ENCODE measurements at regions not wholly inside any gene's neighbourhood (a gene's known extent, or its start where the extent isn't known, plus 50 kb on each side); places are given as distances from the start of the nearest gene placed in this dataset.
"Not testable (repeated sequence)": the region's sequence is repeated elsewhere in the genome, so short reads cannot be mapped to it uniquely, and the experiment has no call there.

DNA sequence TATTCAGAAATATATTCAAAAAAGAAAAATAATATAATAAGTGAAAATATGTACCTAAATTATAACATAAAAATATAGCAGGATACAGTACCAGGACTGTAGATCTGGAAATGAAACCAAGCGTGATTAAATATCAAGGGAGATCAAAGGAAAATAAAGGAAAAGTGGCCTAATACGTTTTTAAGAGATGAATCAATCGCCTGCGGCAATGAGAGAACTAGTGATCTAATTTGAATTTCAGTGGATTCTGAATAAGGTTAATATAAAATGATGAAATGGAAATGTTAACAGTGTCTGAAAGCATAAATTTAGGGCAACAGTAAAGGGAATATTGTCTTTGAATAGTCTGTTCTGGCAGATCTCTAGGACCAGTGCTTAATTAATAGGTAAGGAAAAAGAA, 1761.9 kb upstream of the ACO1 start:
- intact Hi-C loops (cut with micrococcal nuclease) = no loop called here
- DNase-seq = no peak
- ChIA-PET CTCF (no interaction called here), POLR2A (no interaction called here)
- Mint-ChIP-seq H3K27ac (no peak overlapping the region), H3K4me3 (no peak overlapping the region), H3K4me1 (ENCODE audit: low read depth) (no peaks in the 10 kb centered on the region), H3K9me3 (peaks cover 1% of the 10 kb centered on the region), H3K27me3 (no peaks in the 10 kb centered on the region), H3K36me3 (ENCODE audit: low read depth) (no peaks in the 10 kb centered on the region)
- TF ChIP-seq, protein P1, sequence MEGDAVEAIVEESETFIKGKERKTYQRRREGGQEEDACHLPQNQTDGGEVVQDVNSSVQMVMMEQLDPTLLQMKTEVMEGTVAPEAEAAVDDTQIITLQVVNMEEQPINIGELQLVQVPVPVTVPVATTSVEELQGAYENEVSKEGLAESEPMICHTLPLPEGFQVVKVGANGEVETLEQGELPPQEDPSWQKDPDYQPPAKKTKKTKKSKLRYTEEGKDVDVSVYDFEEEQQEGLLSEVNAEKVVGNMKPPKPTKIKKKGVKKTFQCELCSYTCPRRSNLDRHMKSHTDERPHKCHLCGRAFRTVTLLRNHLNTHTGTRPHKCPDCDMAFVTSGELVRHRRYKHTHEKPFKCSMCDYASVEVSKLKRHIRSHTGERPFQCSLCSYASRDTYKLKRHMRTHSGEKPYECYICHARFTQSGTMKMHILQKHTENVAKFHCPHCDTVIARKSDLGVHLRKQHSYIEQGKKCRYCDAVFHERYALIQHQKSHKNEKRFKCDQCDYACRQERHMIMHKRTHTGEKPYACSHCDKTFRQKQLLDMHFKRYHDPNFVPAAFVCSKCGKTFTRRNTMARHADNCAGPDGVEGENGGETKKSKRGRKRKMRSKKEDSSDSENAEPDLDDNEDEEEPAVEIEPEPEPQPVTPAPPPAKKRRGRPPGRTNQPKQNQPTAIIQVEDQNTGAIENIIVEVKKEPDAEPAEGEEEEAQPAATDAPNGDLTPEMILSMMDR (IDR thresholded peaks at IDR 0.05) = no peak
- no peak for ATAC-seq

DNA sequence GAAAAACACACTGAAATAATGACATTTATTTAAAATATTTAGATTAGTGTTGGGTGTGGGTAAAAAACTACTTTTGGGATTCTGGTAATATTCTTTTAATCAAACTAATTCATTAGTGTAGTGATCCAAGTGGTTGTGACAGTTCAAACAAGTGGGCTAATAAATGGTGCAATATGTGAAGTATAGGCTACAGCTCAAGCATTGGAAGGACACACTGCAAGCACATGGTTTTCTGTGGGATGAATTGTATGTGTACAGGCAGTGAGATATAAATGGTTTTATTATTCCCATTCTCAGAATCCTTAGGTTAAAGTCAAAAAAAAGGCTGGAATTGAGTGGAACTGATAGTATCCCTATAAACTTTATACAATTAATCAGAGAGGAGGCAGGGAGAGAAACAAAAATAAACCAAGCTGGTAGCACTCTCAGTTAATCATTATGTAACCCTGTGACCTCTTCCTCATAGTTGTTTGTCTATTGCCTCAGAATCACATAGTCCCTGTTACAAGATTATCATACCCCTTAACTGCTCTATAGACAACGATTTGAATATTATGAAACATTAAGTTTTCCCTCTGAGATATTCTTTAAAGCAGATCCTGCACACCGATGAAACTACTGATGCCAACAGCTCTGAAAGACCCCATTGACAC, 1755.4 kb upstream of the ACO1 start:
- Mint-ChIP-seq H3K4me3 (no peak overlapping the region), H3K4me1 (ENCODE audit: low read depth) (no peaks in the 10 kb centered on the region), H3K36me3 (ENCODE audit: low read depth) (no peaks in the 10 kb centered on the region), H3K9me3 (no peaks in the 10 kb centered on the region), H3K27ac (no peak overlapping the region), H3K27me3 (no peaks in the 10 kb centered on the region)
- CTCF ChIA-PET = no interaction called here
- intact Hi-C loops (cut with micrococcal nuclease) = no loop called here
- TF ChIP-seq, protein P1 (IDR thresholded peaks at IDR 0.05) = no peak
- ATAC-seq (no peak), DNase-seq (no peak)
- POLR2A ChIA-PET = no interaction called here

DNA sequence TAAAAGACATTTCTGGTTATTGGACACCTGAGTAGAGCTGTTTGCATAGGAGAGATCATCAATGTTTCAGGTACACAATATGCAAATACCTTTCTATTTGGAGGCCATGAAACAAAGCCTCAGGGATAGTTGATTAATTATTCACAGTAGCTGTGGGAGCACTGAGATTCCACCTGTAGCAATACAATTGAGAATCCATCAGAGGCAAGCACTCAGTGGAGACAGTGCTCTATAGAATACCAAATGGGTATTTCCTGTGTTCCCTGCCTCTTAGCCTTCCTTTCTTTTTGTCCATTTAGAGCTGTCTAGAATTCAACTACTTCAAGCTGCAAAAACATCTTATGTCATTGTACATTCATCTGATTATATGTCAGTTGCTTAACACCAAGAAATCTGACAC, 1754.0 kb upstream of the ACO1 start:
- no peak overlapping the region for H3K27ac Mint-ChIP-seq
- H3K36me3 Mint-ChIP-seq (ENCODE audit: low read depth) = no peaks in the 10 kb centered on the region
- H3K4me3 Mint-ChIP-seq = no peak overlapping the region
- no peak for DNase-seq
- ChIA-PET CTCF (no interaction called here), POLR2A (no interaction called here)
- TF ChIP-seq, protein P1 (IDR thresholded peaks at IDR 0.05) = no peak
- H3K9me3 Mint-ChIP-seq = no peaks in the 10 kb centered on the region
- intact Hi-C loops (cut with micrococcal nuclease) = no loop called here
- no peaks in the 10 kb centered on the region for H3K4me1 Mint-ChIP-seq (ENCODE audit: low read depth)
- no peak for ATAC-seq
- no peaks in the 10 kb centered on the region for H3K27me3 Mint-ChIP-seq

DNA sequence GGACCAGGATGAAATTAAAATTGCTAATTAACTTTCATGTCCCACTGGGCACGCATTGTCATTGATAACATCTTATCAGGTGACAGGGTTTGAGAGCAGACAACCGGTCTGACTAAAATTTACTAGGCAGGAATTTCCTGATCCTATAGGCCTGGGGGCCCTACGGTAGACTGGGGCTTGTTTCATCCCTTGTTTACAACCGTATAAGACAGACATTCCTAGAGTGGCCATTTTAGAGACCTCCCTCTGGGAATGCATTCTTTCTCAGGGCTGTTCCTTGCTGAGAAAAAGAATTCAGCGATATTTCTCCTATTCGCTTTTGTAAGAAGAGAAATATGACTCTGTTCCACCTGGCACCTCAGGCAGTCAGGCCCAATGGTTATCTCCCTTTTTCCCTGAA, 1737.8 kb upstream of the ACO1 start:
- H3K27ac Mint-ChIP-seq; H3K4me1 Mint-ChIP-seq (ENCODE audit: low read depth); H3K27me3 Mint-ChIP-seq; H3K36me3 Mint-ChIP-seq (ENCODE audit: low read depth); H3K4me3 Mint-ChIP-seq; intact Hi-C loops (cut with micrococcal nuclease); ATAC-seq; DNase-seq; POLR2A ChIA-PET; CTCF ChIA-PET: not testable (repeated sequence)
- H3K9me3 Mint-ChIP-seq = peaks cover 12% of the 10 kb centered on the region

DNA sequence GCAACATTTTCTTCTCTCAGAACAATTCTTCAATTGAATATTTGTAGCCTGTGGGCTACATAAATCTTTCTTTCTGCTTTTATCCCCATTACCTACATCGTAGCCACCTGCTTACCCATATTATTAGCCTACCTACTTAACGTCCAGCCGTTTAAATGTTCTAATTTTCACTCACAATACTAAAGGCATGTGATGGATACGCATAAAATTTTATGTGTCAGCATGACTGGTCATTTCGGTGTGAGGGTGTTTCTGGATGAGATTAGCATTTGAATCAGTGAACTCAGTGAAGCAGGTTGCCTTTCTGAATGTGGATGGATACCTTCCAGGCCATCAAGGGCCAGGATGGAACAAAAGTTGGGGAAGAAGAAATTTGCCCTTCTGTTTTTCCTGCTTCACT, 1722.5 kb upstream of the ACO1 start:
- no peaks in the 10 kb centered on the region for H3K4me1 Mint-ChIP-seq (ENCODE audit: low read depth)
- DNase-seq = no peak
- no peak overlapping the region for H3K4me3 Mint-ChIP-seq
- H3K9me3 Mint-ChIP-seq = no peaks in the 10 kb centered on the region
- intact Hi-C loops (cut with micrococcal nuclease) = no loop called here
- ChIA-PET POLR2A (no interaction called here), CTCF (no interaction called here)
- TF ChIP-seq, protein P1 (IDR thresholded peaks at IDR 0.05) = no peak
- no peaks in the 10 kb centered on the region for H3K36me3 Mint-ChIP-seq (ENCODE audit: low read depth)
- no peaks in the 10 kb centered on the region for H3K27me3 Mint-ChIP-seq
- ATAC-seq = no peak
- no peak overlapping the region for H3K27ac Mint-ChIP-seq
